WERI-Rb-1 (cell line): ENCODE measurements at regions not wholly inside any gene's neighbourhood (a gene's known extent, or its start where the extent isn't known, plus 50 kb on each side); places are given as distances from the start of the nearest gene placed in this dataset.

Source experiments
- DNase-seq: peaks from one replicate; pipeline ENCODE4 v3.0.0-alpha.2; 2020
- H3K27ac ChIP-seq: fragments of 250-450 bp; sonication (Bioruptor Pico); 2 replicates; pipeline ENCODE4 v1.5.1; 2020; ENCODE audit warnings: mild to moderate bottlenecking, moderate library complexity
- H3K27me3 ChIP-seq: fragments of 250-450 bp; sonication (Bioruptor Pico); 2 replicates; pipeline ENCODE4 v1.5.1; 2021; ENCODE audit warnings: mild to moderate bottlenecking, low read depth, moderate library complexity; ENCODE audit not compliant: insufficient read depth, severe bottlenecking
- H3K36me3 ChIP-seq: fragments of 250-450 bp; sonication (Bioruptor Pico); 2 replicates; pipeline ENCODE4 v1.5.1; 2020; ENCODE audit warnings: mild to moderate bottlenecking, moderate library complexity
- H3K4me3 ChIP-seq: 2 replicates; pipeline ENCODE4 v1.5.1; 2011; ENCODE audit warnings: low read depth, mild to moderate bottlenecking, control low read depth, low read length
- H3K9me3 ChIP-seq: fragments of 250-450 bp; sonication (Bioruptor Pico); 2 replicates; pipeline ENCODE4 v1.5.1; 2021; ENCODE audit warnings: mild to moderate bottlenecking, moderate library complexity; ENCODE audit not compliant: severe bottlenecking
- CTCF ChIP-seq: IDR thresholded peaks from 2 replicates; pipeline ENCODE4 v1.5.1; 2011; ENCODE audit warnings: low read depth, mild to moderate bottlenecking, control low read depth, inconsistent platforms, low read length

GRCh38 chr6:37572334-37572733, 72.6 kb upstream of the CCDC167 start:
- DNase-seq, result no peak
- Histone ChIP-seq H3K27me3 (no peaks in the 10 kb centered on the region), H3K9me3 (peaks cover 4% of the 10 kb centered on the region), H3K36me3 (no peaks in the 10 kb centered on the region), H3K4me3 (no peak overlapping the region), H3K27ac (no peak overlapping the region)
- TF ChIP-seq CTCF, result no peak

GRCh38 chr6:37570482-37571133, 70.9 kb upstream of the CCDC167 start:
- Histone ChIP-seq H3K27ac (peak overlapping the region; percentile 5), H3K36me3 (no peaks in the 10 kb centered on the region), H3K4me3 (no peak overlapping the region; the same call in 1 of the 2 replicates), H3K9me3 (peaks cover 4% of the 10 kb centered on the region), H3K27me3 (no peaks in the 10 kb centered on the region)
- DNase-seq, result peak; percentile 89
- TF ChIP-seq CTCF, result no peak

GRCh38 chr6:37569743-37570481, 70.2 kb upstream of the CCDC167 start:
- DNase-seq, result no peak
- H3K27me3 ChIP-seq, result no peaks in the 10 kb centered on the region
- TF ChIP-seq CTCF, result no peak

GRCh38 chr6:37569317-37569716, 69.6 kb upstream of the CCDC167 start:
- Histone ChIP-seq H3K4me3 (no peak overlapping the region), H3K27me3 (no peaks in the 10 kb centered on the region), H3K9me3 (peaks cover 2% of the 10 kb centered on the region), H3K27ac (no peak overlapping the region), H3K36me3 (no peaks in the 10 kb centered on the region)
- no peak for TF ChIP-seq CTCF
- no peak for DNase-seq

More at GRCh38 chr6:37569743-37570481, 70.2 kb upstream of the CCDC167 start:
- H3K9me3 ChIP-seq, result peaks cover 4% of the 10 kb centered on the region
- peak overlapping the region; percentile 5 for H3K27ac ChIP-seq
- H3K36me3 ChIP-seq, result no peaks in the 10 kb centered on the region
- H3K4me3 ChIP-seq, result no peak overlapping the region; the same call in 1 of the 2 replicates

GRCh38 chr6:37566950-37567349, 67.3 kb upstream of the CCDC167 start:
- TF ChIP-seq CTCF, result no peak
- Histone ChIP-seq H3K36me3 (no peaks in the 10 kb centered on the region), H3K27ac (no peak overlapping the region), H3K9me3 (no peaks in the 10 kb centered on the region), H3K27me3 (no peaks in the 10 kb centered on the region), H3K4me3 (no peak overlapping the region)
- no peak for DNase-seq
